OCI-LY1 (cell line): ENCODE measurements at regions not wholly inside any gene's neighbourhood (a gene's known extent, or its start where the extent isn't known, plus 50 kb on each side); places are given as distances from the start of the nearest gene placed in this dataset.

Experiments
- H2AFZ ChIP-seq: fragments of 200-600 bp; sonication (generic), shearing (Covaris generic); 2 replicates; pipeline ENCODE4 v1.6.0; 2014; ENCODE audit warnings: antibody characterized with exemption, mild to moderate bottlenecking, low read length
- H3F3A ChIP-seq: fragments of 200-600 bp; sonication (generic), shearing (Covaris generic); 2 replicates; pipeline ENCODE4 v1.6.0; 2014; ENCODE audit warnings: mild to moderate bottlenecking, antibody characterized with exemption, low read length, moderate library complexity; ENCODE audit not compliant: insufficient read depth
- H3K27ac ChIP-seq: fragments of 200-600 bp; sonication (generic); 2 replicates; pipeline ENCODE4 v1.5.1; 2014; ENCODE audit warnings: low read length, mixed run types, mild to moderate bottlenecking, low read depth; ENCODE audit not compliant: poor library complexity, severe bottlenecking
- H3K27me3 ChIP-seq: fragments of 200-600 bp; sonication (generic); 2 replicates; pipeline ENCODE4 v1.6.0; 2014; ENCODE audit warnings: antibody characterized with exemption, mild to moderate bottlenecking, low read length, moderate library complexity; ENCODE audit not compliant: insufficient read depth
- H3K36me3 ChIP-seq: fragments of 200-600 bp; sonication (generic); 2 replicates; pipeline ENCODE4 v1.6.1; 2014; ENCODE audit warnings: mild to moderate bottlenecking, antibody characterized with exemption, low read length, moderate library complexity, mixed read lengths; ENCODE audit not compliant: insufficient read depth
- H3K4me1 ChIP-seq: fragments of 200-600 bp; sonication (generic); 2 replicates; pipeline ENCODE4 v1.5.1; 2014; ENCODE audit warnings: mild to moderate bottlenecking, low read length, moderate library complexity; ENCODE audit not compliant: insufficient read depth, severe bottlenecking
- H3K4me2 ChIP-seq: fragments of 200-600 bp; sonication (generic), shearing (Covaris generic); 2 replicates; pipeline ENCODE4 v1.6.1; 2014; ENCODE audit warnings: low read length
- H3K4me3 ChIP-seq: fragments of 200-600 bp; sonication (generic); 2 replicates; pipeline ENCODE4 v1.5.1; 2014; ENCODE audit warnings: low read length, low read depth, mild to moderate bottlenecking, mixed read lengths; ENCODE audit not compliant: poor library complexity, severe bottlenecking
- H3K79me2 ChIP-seq: fragments of 200-600 bp; shearing (Covaris generic); 2 replicates; pipeline ENCODE4 v1.6.1; 2016; ENCODE audit warnings: mixed run types, low read length, mixed read lengths; ENCODE audit not compliant: insufficient read depth
- H3K9ac ChIP-seq: fragments of 200-600 bp; sonication (generic), shearing (Covaris generic); 2 replicates; pipeline ENCODE4 v1.6.1; 2014; ENCODE audit warnings: mild to moderate bottlenecking, low read length, mixed read lengths
- H3K9me2 ChIP-seq: fragments of 200-600 bp; sonication (generic), shearing (Covaris generic); 2 replicates; pipeline ENCODE4 v1.6.1; 2014; ENCODE audit warnings: low read depth, mild to moderate bottlenecking, low read length, mixed read lengths
- H3K9me3 ChIP-seq: fragments of 200-600 bp; shearing (Covaris generic); 2 replicates; pipeline ENCODE4 v1.6.1; 2014; ENCODE audit warnings: low read length, mixed read lengths
- H4K20me1 ChIP-seq: fragments of 200-600 bp; sonication (generic), shearing (Covaris generic); 2 replicates; pipeline ENCODE4 v1.6.0; 2016; ENCODE audit warnings: mild to moderate bottlenecking, low read length; ENCODE audit not compliant: insufficient read depth
- EZH2 ChIP-seq: fragments of 200-600 bp; sonication (generic), shearing (Covaris generic); IDR thresholded peaks from 2 replicates; pipeline ENCODE4 v1.8.0; 2017; ENCODE audit warnings: borderline replicate concordance, mixed run types, mild to moderate bottlenecking, antibody characterized with exemption, low read length, moderate library complexity, mixed read lengths
- TF ChIP-seq, protein P1 (sequence below): fragments of 200-600 bp; sonication (generic), shearing (Covaris generic); IDR thresholded peaks from 2 replicates; pipeline ENCODE4 v1.5.1; 2017; ENCODE audit warnings: mild to moderate bottlenecking, antibody characterized with exemption, low read length, moderate library complexity, mixed read lengths

DNA sequence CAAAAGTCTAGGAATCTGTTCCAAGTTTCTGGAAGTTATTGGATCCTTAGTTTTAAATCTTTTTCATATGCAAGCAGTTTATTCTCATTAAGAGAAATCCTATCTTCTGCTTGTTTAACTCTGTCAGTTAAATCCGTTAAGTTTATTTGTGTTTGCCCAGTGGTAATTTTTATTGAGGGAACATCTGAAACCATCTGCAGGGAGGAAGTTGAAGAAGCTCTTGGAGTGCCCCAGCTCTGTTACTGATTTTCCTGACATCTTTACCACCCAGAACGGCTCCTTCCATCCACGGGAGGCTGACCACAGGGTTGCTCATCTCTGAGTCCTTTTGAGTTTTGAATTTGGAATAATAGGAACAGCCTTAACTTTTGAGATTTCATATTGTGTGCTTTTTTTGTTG, 99.9 kb upstream of the ZNF618 start:
- Histone ChIP-seq H3K9me2 (no peaks in the 10 kb centered on the region), H3K9ac (no peak overlapping the region), H3K4me3 (no peak overlapping the region), H3K4me2 (no peak overlapping the region), H3F3A (no peaks in the 10 kb centered on the region), H3K9me3 (no peaks in the 10 kb centered on the region), H3K27ac (no peak overlapping the region), H3K27me3 (no peaks in the 10 kb centered on the region), H4K20me1 (no peaks in the 10 kb centered on the region), H3K4me1 (no peaks in the 10 kb centered on the region), H2AFZ (no peak overlapping the region), H3K79me2 (no peaks in the 10 kb centered on the region), H3K36me3 (no peaks in the 10 kb centered on the region)
- TF ChIP-seq EZH2 = no peak
- TF ChIP-seq, protein P1, sequence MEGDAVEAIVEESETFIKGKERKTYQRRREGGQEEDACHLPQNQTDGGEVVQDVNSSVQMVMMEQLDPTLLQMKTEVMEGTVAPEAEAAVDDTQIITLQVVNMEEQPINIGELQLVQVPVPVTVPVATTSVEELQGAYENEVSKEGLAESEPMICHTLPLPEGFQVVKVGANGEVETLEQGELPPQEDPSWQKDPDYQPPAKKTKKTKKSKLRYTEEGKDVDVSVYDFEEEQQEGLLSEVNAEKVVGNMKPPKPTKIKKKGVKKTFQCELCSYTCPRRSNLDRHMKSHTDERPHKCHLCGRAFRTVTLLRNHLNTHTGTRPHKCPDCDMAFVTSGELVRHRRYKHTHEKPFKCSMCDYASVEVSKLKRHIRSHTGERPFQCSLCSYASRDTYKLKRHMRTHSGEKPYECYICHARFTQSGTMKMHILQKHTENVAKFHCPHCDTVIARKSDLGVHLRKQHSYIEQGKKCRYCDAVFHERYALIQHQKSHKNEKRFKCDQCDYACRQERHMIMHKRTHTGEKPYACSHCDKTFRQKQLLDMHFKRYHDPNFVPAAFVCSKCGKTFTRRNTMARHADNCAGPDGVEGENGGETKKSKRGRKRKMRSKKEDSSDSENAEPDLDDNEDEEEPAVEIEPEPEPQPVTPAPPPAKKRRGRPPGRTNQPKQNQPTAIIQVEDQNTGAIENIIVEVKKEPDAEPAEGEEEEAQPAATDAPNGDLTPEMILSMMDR = no peak

DNA sequence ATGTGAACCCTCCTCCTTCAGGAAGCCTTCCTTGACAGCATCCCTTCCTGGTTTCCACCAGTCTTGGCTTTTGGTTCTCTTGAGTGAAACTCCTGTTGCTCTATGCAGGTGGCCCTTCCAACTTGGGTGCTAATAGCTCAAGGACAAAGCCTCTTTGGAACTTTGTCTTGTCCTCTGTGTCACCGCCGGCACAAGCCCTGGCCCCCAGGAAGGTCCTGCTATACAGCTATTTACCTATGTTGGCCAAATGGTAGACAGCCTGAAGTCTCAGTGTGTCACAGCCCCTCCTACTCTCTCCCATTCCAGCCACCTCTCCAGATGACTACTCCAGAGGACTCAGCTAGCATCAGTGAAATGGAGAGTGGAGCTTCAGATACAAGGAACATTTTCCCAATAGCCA, 94.7 kb upstream of the ZNF618 start:
- Histone ChIP-seq H3K27ac (no peak overlapping the region), H3K9ac (no peak overlapping the region), H3K4me2 (no peak overlapping the region), H3K9me2 (no peaks in the 10 kb centered on the region), H3K9me3 (no peaks in the 10 kb centered on the region), H3K4me1 (no peaks in the 10 kb centered on the region), H3F3A (no peaks in the 10 kb centered on the region), H4K20me1 (no peaks in the 10 kb centered on the region), H2AFZ (no peak overlapping the region), H3K4me3 (no peak overlapping the region), H3K79me2 (no peaks in the 10 kb centered on the region), H3K36me3 (no peaks in the 10 kb centered on the region), H3K27me3 (no peaks in the 10 kb centered on the region)
- TF ChIP-seq, protein P1 = no peak
- no peak for TF ChIP-seq EZH2

- H3K4me2 ChIP-seq = no peak overlapping the region
- H3K79me2 ChIP-seq = no peaks in the 10 kb centered on the region
- H3K27ac ChIP-seq = no peak overlapping the region
- H2AFZ ChIP-seq = no peak overlapping the region
- TF ChIP-seq EZH2 = no peak
- TF ChIP-seq, protein P1 = no peak
- no peaks in the 10 kb centered on the region for H4K20me1 ChIP-seq
- no peak overlapping the region for H3K4me3 ChIP-seq
- no peaks in the 10 kb centered on the region for H3K9me2 ChIP-seq
- no peaks in the 10 kb centered on the region for H3F3A ChIP-seq
- H3K36me3 ChIP-seq = no peaks in the 10 kb centered on the region
- H3K9ac ChIP-seq = no peak overlapping the region
- no peaks in the 10 kb centered on the region for H3K9me3 ChIP-seq
- H3K4me1 ChIP-seq = no peaks in the 10 kb centered on the region
- H3K27me3 ChIP-seq = no peaks in the 10 kb centered on the region
Observed at GRCh38 chr9:113781896-113782295, 94.2 kb upstream of the ZNF618 start.
